Osteocyte (in vitro differentiated cells): ENCODE measurements at regions not wholly inside any gene's neighbourhood (a gene's known extent, or its start where the extent isn't known, plus 50 kb on each side); places are given as distances from the start of the nearest gene placed in this dataset.
A peak's percentile ranks its signal among the peaks of the same experiment; 100 is the strongest.

Experiments
- DNase-seq: peaks from one replicate; pipeline ENCODE4 v3.0.0; 2021; ENCODE audit warnings: mixed read lengths; ENCODE audit not compliant: unreplicated experiment; ENCODE audit errors: extremely low spot score
- H3K27ac Mint-ChIP-seq: one replicate; pipeline ENCODE4 v1.8.0; 2021; ENCODE audit warnings: mild to moderate bottlenecking, mixed read lengths; ENCODE audit not compliant: unreplicated experiment
- H3K27me3 Mint-ChIP-seq: one replicate; pipeline ENCODE4 v1.8.0; 2021; ENCODE audit warnings: mixed read lengths; ENCODE audit not compliant: unreplicated experiment
- H3K36me3 Mint-ChIP-seq: one replicate; pipeline ENCODE4 v1.8.0; 2021; ENCODE audit warnings: mixed read lengths; ENCODE audit not compliant: unreplicated experiment
- H3K4me1 Mint-ChIP-seq: one replicate; pipeline ENCODE4 v1.8.0; 2021; ENCODE audit warnings: mixed read lengths; ENCODE audit not compliant: unreplicated experiment
- H3K4me3 Mint-ChIP-seq: one replicate; pipeline ENCODE4 v1.8.0; 2021; ENCODE audit warnings: mild to moderate bottlenecking, moderate library complexity, mixed read lengths; ENCODE audit not compliant: unreplicated experiment
- H3K9me3 Mint-ChIP-seq: one replicate; pipeline ENCODE4 v1.8.0; 2021; ENCODE audit warnings: mixed read lengths; ENCODE audit not compliant: unreplicated experiment
- CTCF ChIP-seq: fragments of 200-600 bp; sonication (generic); IDR thresholded peaks from 2 replicates; pipeline ENCODE4 v1.5.0; 2021; ENCODE audit warnings: antibody characterized with exemption, mild to moderate bottlenecking, moderate library complexity

GRCh38 chr9:118162716-118163115, 458.5 kb downstream of the TLR4 start:
- no peak for DNase-seq
- no peaks in the 10 kb centered on the region for H3K4me1 Mint-ChIP-seq
- H3K27ac Mint-ChIP-seq = no peak overlapping the region
- H3K36me3 Mint-ChIP-seq = no peaks in the 10 kb centered on the region
- no peak for TF ChIP-seq CTCF
- no peaks in the 10 kb centered on the region for H3K27me3 Mint-ChIP-seq
- no peak overlapping the region for H3K4me3 Mint-ChIP-seq
- H3K9me3 Mint-ChIP-seq = no peaks in the 10 kb centered on the region

- Mint-ChIP-seq H3K4me3 (no peak overlapping the region), H3K36me3 (no peaks in the 10 kb centered on the region), H3K27ac (no peak overlapping the region), H3K4me1 (no peaks in the 10 kb centered on the region), H3K27me3 (no peaks in the 10 kb centered on the region), H3K9me3 (no peaks in the 10 kb centered on the region)
- TF ChIP-seq CTCF = no peak
- DNase-seq = no peak
These were observed 459.5 kb downstream of the TLR4 start for GRCh38 chr9:118163751-118164150.

- Mint-ChIP-seq H3K4me3 (no peak overlapping the region), H3K4me1 (no peaks in the 10 kb centered on the region), H3K27me3 (no peaks in the 10 kb centered on the region), H3K36me3 (no peaks in the 10 kb centered on the region), H3K27ac (no peak overlapping the region), H3K9me3 (no peaks in the 10 kb centered on the region)
- no peak for TF ChIP-seq CTCF
- DNase-seq = no peak
These were observed 461.2 kb downstream of the TLR4 start for GRCh38 chr9:118165451-118165850.

GRCh38 chr9:118170032-118170955, 466.1 kb downstream of the TLR4 start:
- Mint-ChIP-seq H3K9me3 (no peaks in the 10 kb centered on the region), H3K4me1 (no peaks in the 10 kb centered on the region), H3K36me3 (no peaks in the 10 kb centered on the region), H3K4me3 (no peak overlapping the region), H3K27ac (no peak overlapping the region), H3K27me3 (no peaks in the 10 kb centered on the region)
- no peak for DNase-seq
- TF ChIP-seq CTCF = peak; percentile 69

GRCh38 chr9:118177241-118177640, 473.0 kb downstream of the TLR4 start:
- Mint-ChIP-seq H3K9me3 (no peaks in the 10 kb centered on the region), H3K27me3 (no peaks in the 10 kb centered on the region), H3K27ac (no peak overlapping the region), H3K36me3 (no peaks in the 10 kb centered on the region), H3K4me1 (no peaks in the 10 kb centered on the region), H3K4me3 (no peak overlapping the region)
- TF ChIP-seq CTCF = no peak
- no peak for DNase-seq
